ENCODE measurements at regions not wholly inside any gene's neighbourhood (a gene's known extent, or its start where the extent isn't known, plus 50 kb on each side); places are given as distances from the start of the nearest gene placed in this dataset.

DNA sequence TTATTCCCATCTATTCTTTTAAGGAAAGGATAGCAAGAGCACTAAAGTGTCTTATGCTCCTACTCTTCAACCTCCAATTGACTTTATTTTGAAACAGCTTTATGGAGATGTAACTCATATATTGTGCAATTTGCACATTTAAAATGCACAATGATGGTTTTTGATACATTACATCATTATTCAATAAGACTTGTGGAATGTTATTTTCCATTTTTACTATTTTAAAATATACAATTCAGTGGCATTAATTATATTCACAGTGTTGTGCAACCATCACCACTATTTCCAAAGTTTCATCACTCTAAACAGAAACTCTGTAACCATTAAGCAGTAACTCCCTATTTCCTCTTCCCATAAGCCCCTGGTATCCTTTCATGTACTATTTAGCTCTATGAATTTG, 489.8 kb downstream of the NEBL start:
- TF ChIP-seq CTCF (conservative IDR thresholded peaks at IDR 0.05; ENCODE audit: control insufficient read depth, insufficient read depth, low read depth, low read length): no peak
- DNase-seq (ENCODE audit: low read depth): no peak
- no peak overlapping the region for H3K4me3 ChIP-seq (ENCODE audit: control insufficient read depth, low read depth, low read length)

DNA sequence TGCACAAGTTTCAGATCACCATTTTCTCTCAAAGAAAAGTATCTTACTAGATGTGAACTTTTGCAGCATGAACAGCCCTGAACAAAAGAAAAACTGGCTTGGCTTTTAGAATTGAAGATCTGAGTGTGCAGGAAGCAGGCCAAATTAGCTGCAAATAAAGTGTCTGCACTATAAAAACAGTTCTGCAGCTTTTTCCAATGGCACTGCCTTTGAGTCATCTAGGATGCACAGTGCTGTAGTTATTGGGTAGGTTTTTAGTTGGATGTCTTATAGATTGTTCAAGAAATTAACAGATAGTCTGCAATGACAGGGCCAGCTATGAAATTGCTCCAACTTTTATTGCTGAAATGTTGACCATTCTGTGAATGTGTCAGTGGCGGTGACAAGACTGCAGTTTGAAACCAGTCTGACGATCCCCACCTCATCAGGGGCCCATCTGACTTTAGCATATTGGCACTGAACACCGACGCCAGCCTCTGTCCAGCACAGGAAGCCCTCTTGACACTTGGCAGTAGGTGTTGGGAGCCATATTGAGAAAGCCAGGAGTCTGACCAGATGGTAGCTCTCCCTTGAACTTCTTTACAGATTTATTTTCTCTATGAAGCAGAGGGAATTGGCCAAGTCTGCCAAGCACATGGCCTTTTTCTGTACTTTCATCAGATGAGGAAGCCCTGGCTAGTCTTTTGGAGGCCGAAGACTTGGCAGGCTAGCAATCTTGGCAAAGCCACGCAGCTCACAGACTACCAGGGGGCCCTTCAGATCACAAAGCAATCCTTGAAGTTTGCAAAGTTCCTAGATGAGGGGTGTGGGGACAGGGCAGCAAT, 490.6 kb downstream of the NEBL start:
- TF ChIP-seq CTCF (conservative IDR thresholded peaks at IDR 0.05; ENCODE audit: control insufficient read depth, insufficient read depth, low read depth, low read length): no peak
- no peak for DNase-seq (ENCODE audit: low read depth)
- no peak overlapping the region for H3K4me3 ChIP-seq (ENCODE audit: control insufficient read depth, low read depth, low read length)

DNA sequence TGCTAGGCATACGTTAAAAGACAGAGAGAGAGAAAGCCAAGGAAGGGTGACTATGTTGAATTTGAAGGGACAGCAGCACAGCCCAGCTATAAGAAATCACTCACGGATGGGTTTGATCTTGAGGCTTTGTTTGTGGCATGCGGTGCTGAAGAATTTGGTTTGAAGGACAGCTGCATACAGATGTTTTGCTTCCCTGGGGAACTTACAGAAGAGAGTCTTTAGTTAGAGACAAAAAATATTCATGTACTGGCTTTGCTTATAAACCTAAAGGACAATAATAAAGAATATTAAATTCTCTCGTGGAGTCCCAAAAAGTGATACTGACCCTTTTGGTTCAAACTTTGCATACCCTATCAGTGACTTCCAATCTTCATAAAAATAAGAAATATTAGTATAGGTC, 491.4 kb downstream of the NEBL start:
- TF ChIP-seq CTCF (conservative IDR thresholded peaks at IDR 0.05; ENCODE audit: control insufficient read depth, insufficient read depth, low read depth, low read length): no peak
- no peak for DNase-seq (ENCODE audit: low read depth)
- no peak overlapping the region for H3K4me3 ChIP-seq (ENCODE audit: control insufficient read depth, low read depth, low read length)

DNA sequence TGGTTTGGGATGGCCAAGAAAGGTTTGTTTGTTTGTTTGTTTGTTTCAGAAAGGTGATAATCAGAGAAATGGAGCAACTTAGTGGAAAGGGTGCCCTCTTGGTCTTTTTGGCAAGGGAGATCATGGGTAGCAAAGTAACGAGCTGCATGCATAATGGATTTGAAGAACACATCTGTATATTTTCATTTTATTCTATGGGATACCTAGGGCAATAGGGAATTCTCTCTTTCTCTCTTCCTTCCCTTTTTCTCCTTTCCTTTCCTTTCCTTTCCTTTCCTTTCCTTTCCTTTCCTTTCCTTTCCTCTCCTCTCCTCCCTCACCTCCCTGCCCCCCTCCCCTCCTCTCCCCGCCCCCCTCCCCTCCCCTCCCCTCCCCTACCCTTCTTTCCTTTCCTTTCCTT, 492.1 kb downstream of the NEBL start:
- H3K4me3 ChIP-seq (ENCODE audit: control insufficient read depth, low read depth, low read length): no peak overlapping the region
- no peak for DNase-seq (ENCODE audit: low read depth)
- no peak for TF ChIP-seq CTCF (conservative IDR thresholded peaks at IDR 0.05; ENCODE audit: control insufficient read depth, insufficient read depth, low read depth, low read length)

- no peak overlapping the region for H3K4me3 ChIP-seq (ENCODE audit: control insufficient read depth, low read depth, low read length)
- no peak for TF ChIP-seq CTCF (conservative IDR thresholded peaks at IDR 0.05; ENCODE audit: control insufficient read depth, insufficient read depth, low read depth, low read length)
- no peak for DNase-seq (ENCODE audit: low read depth)
Measured at GRCh38 chr10:20399772-20400171, 497.3 kb downstream of the NEBL start.

GRCh38 chr10:20396701-20397100, 500.4 kb downstream of the NEBL start:
- no peak for DNase-seq (ENCODE audit: low read depth)
- no peak overlapping the region for H3K4me3 ChIP-seq (ENCODE audit: control insufficient read depth, low read depth, low read length)
- no peak for TF ChIP-seq CTCF (conservative IDR thresholded peaks at IDR 0.05; ENCODE audit: control insufficient read depth, insufficient read depth, low read depth, low read length)
